Caco-2 (cell line): ENCODE measurements at regions not wholly inside any gene's neighbourhood (a gene's known extent, or its start where the extent isn't known, plus 50 kb on each side); places are given as distances from the start of the nearest gene placed in this dataset.
A peak's percentile ranks its signal among the peaks of the same experiment; 100 is the strongest.

ENCODE experiments used
- BruUV-seq: library from RNA; stranded (reverse); fragments of 400-500 nt; replicated peaks from 2 replicates; lab custom pipeline; 2021; lab: Mats Ljungman, UMichigan
- CTCF ChIA-PET: fragments of 300-600 bp; sonication (Branson Sonifier 250); formaldehyde crosslinking; loops from one replicate; lab custom pipeline; 2022; ENCODE audit warnings: antibody characterized with exemption; lab: Charles Lee
- POLR2A ChIA-PET: fragments of 300-600 bp; sonication (Branson Sonifier 250); formaldehyde crosslinking; loops from one replicate; lab custom pipeline; 2022; ENCODE audit warnings: antibody characterized with exemption; lab: Charles Lee
- DNase-seq, 2 experiments: peaks; one replicate each; pipeline versions ENCODE4 v3.0.0 to v3.0.0-alpha.2; 2020 to 2022
- H3K27me3 ChIP-seq: replicated peaks from 2 replicates; pipeline ENCODE4 v1.6.0; 2011; ENCODE audit warnings: low read length; ENCODE audit not compliant: control insufficient read depth, insufficient read depth
- H3K36me3 ChIP-seq: 2 replicates; pipeline ENCODE4 v1.5.1; 2011; ENCODE audit warnings: low read length; ENCODE audit not compliant: control insufficient read depth, insufficient read depth
- H3K4me1 ChIP-seq: fragments of 250-450 bp; sonication (Bioruptor Pico); 2 replicates; pipeline ENCODE4 v1.5.1; 2020; ENCODE audit warnings: mild to moderate bottlenecking
- H3K4me3 ChIP-seq: 2 replicates; pipeline ENCODE4 v1.5.1; 2011; ENCODE audit warnings: low read depth, mild to moderate bottlenecking, control low read depth, low read length
- H3K9me3 ChIP-seq: fragments of 250-450 bp; sonication (Bioruptor Pico); 2 replicates; pipeline ENCODE4 v1.5.1; 2020; ENCODE audit warnings: mild to moderate bottlenecking, moderate library complexity
- H3K27ac Mint-ChIP-seq: one replicate; pipeline ENCODE4 v1.8.0; 2022; ENCODE audit warnings: mixed read lengths; ENCODE audit not compliant: unreplicated experiment
- H3K27me3 Mint-ChIP-seq: one replicate; pipeline ENCODE4 v1.8.0; 2022; ENCODE audit warnings: mixed read lengths; ENCODE audit not compliant: insufficient read depth, unreplicated experiment
- H3K36me3 Mint-ChIP-seq: one replicate; pipeline ENCODE4 v1.8.0; 2022; ENCODE audit warnings: mild to moderate bottlenecking, mixed read lengths; ENCODE audit not compliant: insufficient read depth, unreplicated experiment
- H3K4me1 Mint-ChIP-seq: one replicate; pipeline ENCODE4 v1.8.0; 2022; ENCODE audit warnings: low read depth, mixed read lengths; ENCODE audit not compliant: unreplicated experiment
- H3K4me3 Mint-ChIP-seq: one replicate; pipeline ENCODE4 v1.8.0; 2022; ENCODE audit warnings: mild to moderate bottlenecking, moderate library complexity, mixed read lengths; ENCODE audit not compliant: unreplicated experiment
- H3K9me3 Mint-ChIP-seq: one replicate; pipeline ENCODE4 v1.8.0; 2022; ENCODE audit warnings: mixed read lengths; ENCODE audit not compliant: unreplicated experiment
- CTCF ChIP-seq, 2 experiments: fragments of 200-600 bp in 1 of 2; IDR thresholded peaks; 1 replicate in 1 of 2; 2 replicates in 1 of 2; pipeline versions ENCODE4 v1.5.1 to v1.8.0; 2011 to 2022; ENCODE audit warnings: antibody characterized with exemption in 1 of 2, control low read depth in 1 of 2, inconsistent platforms in 1 of 2, low read depth in 1 of 2, low read length in 1 of 2, mild to moderate bottlenecking in 1 of 2, moderate library complexity in 1 of 2; ENCODE audit not compliant: insufficient read depth in 1 of 2, severe bottlenecking in 1 of 2, unreplicated experiment in 1 of 2
- intact Hi-C: fragments of 100-400 bp; cut with micrococcal nuclease; formaldehyde crosslinking; loops from one replicate; pipeline ENCODE4 v1.10.0; 2022; ENCODE audit not compliant: unreplicated experiment

- intact Hi-C loops: no loop called here
- no TSS peak for BruUV-seq
- ChIA-PET POLR2A (no interaction called here), CTCF (no interaction called here)
- no peaks in the 10 kb centered on the region for H3K27me3 ChIP-seq
- H3K9me3 Mint-ChIP-seq: peaks cover 9% of the 10 kb centered on the region
- H3K36me3 Mint-ChIP-seq: peaks cover 6% of the 10 kb centered on the region
- H3K4me1 Mint-ChIP-seq: no peaks in the 10 kb centered on the region
- DNase-seq: no peak
- H3K27me3 Mint-ChIP-seq: peaks cover 3% of the 10 kb centered on the region
- H3K27ac Mint-ChIP-seq: no peak overlapping the region
- no peak overlapping the region for H3K4me3 Mint-ChIP-seq
- no peak for TF ChIP-seq CTCF (IDR thresholded peaks at IDR 0.05; ENCODE audit: insufficient read depth in 1 of 2, low read depth in 1 of 2, low read length in 1 of 2, severe bottlenecking in 1 of 2, unreplicated experiment in 1 of 2)
- no peak overlapping the region for H3K4me3 ChIP-seq
- no peaks in the 10 kb centered on the region for H3K36me3 ChIP-seq
- H3K9me3 ChIP-seq: no peaks in the 10 kb centered on the region
- H3K4me1 ChIP-seq: no peaks in the 10 kb centered on the region
Measured at GRCh38 chr9:15081021-15081753, 171.0 kb upstream of the FREM1 start.

- TF ChIP-seq CTCF (IDR thresholded peaks at IDR 0.05; ENCODE audit: insufficient read depth in 1 of 2, low read depth in 1 of 2, low read length in 1 of 2, severe bottlenecking in 1 of 2, unreplicated experiment in 1 of 2): no peak
- Histone ChIP-seq H3K9me3 (no peaks in the 10 kb centered on the region), H3K4me1 (no peaks in the 10 kb centered on the region), H3K27me3 (no peaks in the 10 kb centered on the region), H3K4me3 (no peak overlapping the region), H3K36me3 (no peaks in the 10 kb centered on the region)
- intact Hi-C loops: loop anchor here (1.0 kb wide), 1 partner anchor 20 kb away; no protein-coding TSS in a partner anchor
- no peak for DNase-seq
- H3K27ac Mint-ChIP-seq: no peak overlapping the region
- H3K4me3 Mint-ChIP-seq: peak overlapping the region; percentile 38
- BruUV-seq: no TSS peak
- ChIA-PET CTCF (no interaction called here), POLR2A (interaction anchor here (0.5 kb wide), 1 partner anchor 9 kb away, joined by 3 read pairs; no protein-coding TSS in a partner anchor)
- H3K36me3 Mint-ChIP-seq: peaks cover 6% of the 10 kb centered on the region
- H3K9me3 Mint-ChIP-seq: peaks cover 10% of the 10 kb centered on the region
- H3K4me1 Mint-ChIP-seq: no peaks in the 10 kb centered on the region
- peaks cover 3% of the 10 kb centered on the region for H3K27me3 Mint-ChIP-seq
Measured at GRCh38 chr9:15080401-15080800, 170.2 kb upstream of the FREM1 start.

- Histone ChIP-seq H3K27me3 (no peaks in the 10 kb centered on the region), H3K9me3 (no peaks in the 10 kb centered on the region), H3K36me3 (no peaks in the 10 kb centered on the region), H3K4me1 (no peaks in the 10 kb centered on the region), H3K4me3 (no peak overlapping the region)
- Mint-ChIP-seq H3K27me3 (peaks cover 6% of the 10 kb centered on the region), H3K36me3 (peaks cover 6% of the 10 kb centered on the region), H3K27ac (no peak overlapping the region), H3K4me3 (peak overlapping the region; percentile 38), H3K9me3 (peaks cover 14% of the 10 kb centered on the region), H3K4me1 (no peaks in the 10 kb centered on the region)
- peak; percentile 46 to 53 for DNase-seq
- ChIA-PET POLR2A (interaction anchor here (0.5 kb wide), 1 partner anchor 9 kb away, joined by 3 read pairs; no protein-coding TSS in a partner anchor), CTCF (no interaction called here)
- intact Hi-C loops: loop anchor here (1.0 kb wide), 1 partner anchor 20 kb away; no protein-coding TSS in a partner anchor
- TF ChIP-seq CTCF (IDR thresholded peaks at IDR 0.05; ENCODE audit: insufficient read depth in 1 of 2, low read depth in 1 of 2, low read length in 1 of 2, severe bottlenecking in 1 of 2, unreplicated experiment in 1 of 2): no peak
- no TSS peak for BruUV-seq
Measured at GRCh38 chr9:15079989-15080388, 169.8 kb upstream of the FREM1 start.
